Rectal smooth muscle tissue (tissue), 1 donor: ENCODE measurements at regions not wholly inside any gene's neighbourhood (a gene's known extent, or its start where the extent isn't known, plus 50 kb on each side); places are given as distances from the start of the nearest gene placed in this dataset.
"Not testable (repeated sequence)": the region's sequence is repeated elsewhere in the genome, so short reads cannot be mapped to it uniquely, and the experiment has no call there.

Experiments used
- H3K27ac ChIP-seq: one replicate; pipeline ENCODE4 v1.7.0; 2013; ENCODE audit warnings: low read depth, low read length, inconsistent platforms
- H3K27me3 ChIP-seq: one replicate; pipeline ENCODE4 v1.7.0; 2013; ENCODE audit warnings: low read length; ENCODE audit not compliant: control insufficient read depth, insufficient read depth
- H3K36me3 ChIP-seq: one replicate; pipeline ENCODE4 v1.7.0; 2013; ENCODE audit warnings: low read length; ENCODE audit not compliant: control insufficient read depth, insufficient read depth
- H3K4me1 ChIP-seq: one replicate; pipeline ENCODE4 v1.7.0; 2013; ENCODE audit warnings: low read length; ENCODE audit not compliant: control insufficient read depth, insufficient read depth
- H3K4me3 ChIP-seq: one replicate; pipeline ENCODE4 v1.7.0; 2013; ENCODE audit warnings: low read length
- H3K9ac ChIP-seq: one replicate; pipeline ENCODE4 v1.7.0; 2013; ENCODE audit warnings: low read length

GRCh38 chr15:53013329-53013728 is 223.2 kb upstream of the ONECUT1 start:
- no peak overlapping the region for H3K27ac ChIP-seq
- no peaks in the 10 kb centered on the region for H3K36me3 ChIP-seq
- no peaks in the 10 kb centered on the region for H3K27me3 ChIP-seq
- no peaks in the 10 kb centered on the region for H3K4me1 ChIP-seq
- no peak overlapping the region for H3K4me3 ChIP-seq
- no peak overlapping the region for H3K9ac ChIP-seq

- H3K36me3 ChIP-seq, H3K27me3 ChIP-seq, H3K4me3 ChIP-seq, H3K4me1 ChIP-seq, H3K27ac ChIP-seq, H3K9ac ChIP-seq: not testable (repeated sequence)
Measured at GRCh38 chr15:53011779-53012178, 221.6 kb upstream of the ONECUT1 start.

- H3K27me3 ChIP-seq = no peaks in the 10 kb centered on the region
- no peak overlapping the region for H3K27ac ChIP-seq
- no peaks in the 10 kb centered on the region for H3K36me3 ChIP-seq
- H3K4me1 ChIP-seq = no peaks in the 10 kb centered on the region
- no peak overlapping the region for H3K4me3 ChIP-seq
- no peak overlapping the region for H3K9ac ChIP-seq
Measured at GRCh38 chr15:53009093-53009492, 219.0 kb upstream of the ONECUT1 start.

- no peak overlapping the region for H3K27ac ChIP-seq
- no peak overlapping the region for H3K9ac ChIP-seq
- H3K4me3 ChIP-seq = no peak overlapping the region
- H3K27me3 ChIP-seq = no peaks in the 10 kb centered on the region
- no peaks in the 10 kb centered on the region for H3K4me1 ChIP-seq
- H3K36me3 ChIP-seq = no peaks in the 10 kb centered on the region
Measured at GRCh38 chr15:53000409-53000808, 210.3 kb upstream of the ONECUT1 start.

GRCh38 chr15:52997123-52997522 is 207.0 kb upstream of the ONECUT1 start:
- H3K27me3 ChIP-seq = no peaks in the 10 kb centered on the region
- no peak overlapping the region for H3K27ac ChIP-seq
- no peak overlapping the region for H3K4me3 ChIP-seq
- H3K4me1 ChIP-seq = no peaks in the 10 kb centered on the region
- H3K9ac ChIP-seq = no peak overlapping the region
- no peaks in the 10 kb centered on the region for H3K36me3 ChIP-seq

GRCh38 chr15:52994290-52994689 is 204.2 kb upstream of the ONECUT1 start:
- no peak overlapping the region for H3K9ac ChIP-seq

GRCh38 chr15:52984507-52984906 is 194.4 kb upstream of the ONECUT1 start:
- H3K27me3 ChIP-seq = no peaks in the 10 kb centered on the region
- H3K27ac ChIP-seq = no peak overlapping the region
- H3K36me3 ChIP-seq = no peaks in the 10 kb centered on the region
- H3K4me3 ChIP-seq = no peak overlapping the region
- no peak overlapping the region for H3K9ac ChIP-seq
- no peaks in the 10 kb centered on the region for H3K4me1 ChIP-seq

More at GRCh38 chr15:52994290-52994689, 204.2 kb upstream of the ONECUT1 start:
- Histone ChIP-seq H3K4me1 (no peaks in the 10 kb centered on the region), H3K27me3 (no peaks in the 10 kb centered on the region), H3K36me3 (no peaks in the 10 kb centered on the region), H3K4me3 (no peak overlapping the region), H3K27ac (no peak overlapping the region)

GRCh38 chr15:52980446-52980845 is 190.3 kb upstream of the ONECUT1 start:
- H3K36me3 ChIP-seq = no peaks in the 10 kb centered on the region
- H3K4me3 ChIP-seq = no peak overlapping the region
- H3K27me3 ChIP-seq = no peaks in the 10 kb centered on the region
- H3K9ac ChIP-seq = no peak overlapping the region
- H3K27ac ChIP-seq = no peak overlapping the region
- no peaks in the 10 kb centered on the region for H3K4me1 ChIP-seq

GRCh38 chr15:52976516-52977075 is 186.5 kb upstream of the ONECUT1 start:
- Histone ChIP-seq H3K36me3 (no peaks in the 10 kb centered on the region), H3K9ac (no peak overlapping the region), H3K4me3 (no peak overlapping the region), H3K4me1 (no peaks in the 10 kb centered on the region), H3K27ac (no peak overlapping the region), H3K27me3 (no peaks in the 10 kb centered on the region)

GRCh38 chr15:52975941-52976449 is 185.9 kb upstream of the ONECUT1 start:
- no peaks in the 10 kb centered on the region for H3K27me3 ChIP-seq
- H3K27ac ChIP-seq = no peak overlapping the region
- no peaks in the 10 kb centered on the region for H3K36me3 ChIP-seq
- H3K4me1 ChIP-seq = no peaks in the 10 kb centered on the region
- H3K9ac ChIP-seq = no peak overlapping the region
- no peak overlapping the region for H3K4me3 ChIP-seq

- H3K36me3 ChIP-seq = no peaks in the 10 kb centered on the region
- H3K27me3 ChIP-seq = no peaks in the 10 kb centered on the region
- no peak overlapping the region for H3K4me3 ChIP-seq
- H3K9ac ChIP-seq = no peak overlapping the region
- H3K27ac ChIP-seq = no peak overlapping the region
- H3K4me1 ChIP-seq = no peaks in the 10 kb centered on the region
Measured at GRCh38 chr15:52963865-52964264, 173.7 kb upstream of the ONECUT1 start.

- H3K9ac ChIP-seq = no peak overlapping the region
- no peak overlapping the region for H3K4me3 ChIP-seq
- no peaks in the 10 kb centered on the region for H3K27me3 ChIP-seq
- H3K27ac ChIP-seq = no peak overlapping the region
- H3K36me3 ChIP-seq = no peaks in the 10 kb centered on the region
- no peaks in the 10 kb centered on the region for H3K4me1 ChIP-seq
Measured at GRCh38 chr15:52960283-52960682, 170.1 kb upstream of the ONECUT1 start.

GRCh38 chr15:52943746-52944145 is 153.6 kb upstream of the ONECUT1 start:
- Histone ChIP-seq H3K4me1 (no peaks in the 10 kb centered on the region), H3K27ac (no peak overlapping the region), H3K4me3 (no peak overlapping the region), H3K27me3 (no peaks in the 10 kb centered on the region), H3K9ac (no peak overlapping the region), H3K36me3 (no peaks in the 10 kb centered on the region)
